Suppressor macrophage (primary cell): ENCODE measurements at regions not wholly inside any gene's neighbourhood (a gene's known extent, or its start where the extent isn't known, plus 50 kb on each side); places are given as distances from the start of the nearest gene placed in this dataset.
"Not testable (repeated sequence)": the region's sequence is repeated elsewhere in the genome, so short reads cannot be mapped to it uniquely, and the experiment has no call there.

ENCODE experiments used
- DNase-seq, 4 experiments: peaks; one replicate each; pipeline ENCODE4 v3.0.0-alpha.2; 2020 to 2022

- DNase-seq = no peak
These were observed 274.0 kb downstream of the MYCN start for GRCh38 chr2:16214391-16214790.

- DNase-seq = no peak
These were observed 272.0 kb downstream of the MYCN start for GRCh38 chr2:16212321-16212720.

GRCh38 chr2:16211341-16211740 lies 271.0 kb downstream of the MYCN start:
- no peak for DNase-seq

GRCh38 chr2:16210841-16211240 lies 270.5 kb downstream of the MYCN start:
- DNase-seq = no peak

GRCh38 chr2:16209799-16210198 lies 269.4 kb downstream of the MYCN start:
- DNase-seq = peak in 1 of 4 experiments; percentile 21

- DNase-seq = no peak
These were observed 268.6 kb downstream of the MYCN start for GRCh38 chr2:16208921-16209320.

GRCh38 chr2:16208241-16208797 lies 268.0 kb downstream of the MYCN start:
- no peak for DNase-seq

- DNase-seq = no peak
These were observed 267.3 kb downstream of the MYCN start for GRCh38 chr2:16207611-16208010.

- DNase-seq = no peak
These were observed 266.8 kb downstream of the MYCN start for GRCh38 chr2:16207151-16207550.

GRCh38 chr2:16206191-16206944 lies 266.0 kb downstream of the MYCN start:
- no peak for DNase-seq

GRCh38 chr2:16205631-16206030 lies 265.3 kb downstream of the MYCN start:
- no peak for DNase-seq

- no peak for DNase-seq
These were observed 264.7 kb downstream of the MYCN start for GRCh38 chr2:16204886-16205620.

- DNase-seq = no peak
These were observed 263.9 kb downstream of the MYCN start for GRCh38 chr2:16204251-16204650.

GRCh38 chr2:16203691-16204090 lies 263.3 kb downstream of the MYCN start:
- DNase-seq = no peak

GRCh38 chr2:16203069-16203468 lies 262.7 kb downstream of the MYCN start:
- DNase-seq = no peak

- DNase-seq = no peak
These were observed 262.1 kb downstream of the MYCN start for GRCh38 chr2:16202266-16203020.

GRCh38 chr2:16201848-16202247 lies 261.5 kb downstream of the MYCN start:
- DNase-seq = no peak

- DNase-seq = no peak
These were observed 260.3 kb downstream of the MYCN start for GRCh38 chr2:16200554-16201193.

GRCh38 chr2:16199882-16200553 lies 259.7 kb downstream of the MYCN start:
- no peak for DNase-seq

- DNase-seq = not testable (repeated sequence)
These were observed 258.9 kb downstream of the MYCN start for GRCh38 chr2:16199241-16199640.

- no peak for DNase-seq
These were observed 258.0 kb downstream of the MYCN start for GRCh38 chr2:16198166-16198912.
